Dedifferentiated amniotic fluid mesenchymal stem cell (primary cell): ENCODE measurements at regions not wholly inside any gene's neighbourhood (a gene's known extent, or its start where the extent isn't known, plus 50 kb on each side); places are given as distances from the start of the nearest gene placed in this dataset.
"Not testable (repeated sequence)": the region's sequence is repeated elsewhere in the genome, so short reads cannot be mapped to it uniquely, and the experiment has no call there.

Source experiments
- DNase-seq: peaks from one replicate; pipeline ENCODE4 v3.0.0-alpha.2; 2016; ENCODE audit errors: extremely low spot score

DNA sequence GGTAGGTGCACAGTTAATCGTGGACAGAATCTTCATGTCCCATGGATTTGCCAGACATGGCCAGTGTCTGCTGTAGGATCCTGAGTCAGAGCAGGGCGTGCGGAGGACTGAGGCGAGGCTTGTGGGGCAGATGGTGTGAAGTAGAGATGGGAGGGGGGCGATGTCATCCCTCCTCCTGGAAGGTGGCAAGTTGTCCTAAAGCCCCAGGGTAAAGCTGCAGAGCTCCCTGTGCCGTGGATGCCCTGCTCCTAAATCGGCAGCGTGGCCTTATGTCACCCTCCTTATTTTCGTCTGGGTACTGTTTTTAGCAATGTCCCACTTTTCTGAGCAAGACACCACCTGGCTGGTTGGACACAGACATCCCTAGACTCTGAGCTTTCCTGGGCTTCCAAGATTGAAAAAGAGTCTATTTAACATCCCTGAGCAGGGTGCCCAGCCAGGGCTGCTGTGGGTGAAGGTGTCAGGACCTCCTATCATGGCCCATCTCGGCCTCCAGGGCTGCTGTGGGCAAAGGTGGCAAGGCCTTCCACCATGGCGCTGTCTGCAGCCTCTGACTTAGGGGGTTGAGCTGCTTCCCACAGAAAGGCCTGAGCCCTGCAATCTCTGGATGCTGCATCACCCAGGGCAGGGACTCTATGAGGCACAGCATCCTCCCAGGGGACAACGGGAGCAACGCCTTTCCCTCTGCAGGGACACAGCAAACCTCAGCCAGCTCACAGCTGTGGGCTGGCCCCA lies 145.4 kb downstream of the TTLL2 start:
- no peak for DNase-seq

DNA sequence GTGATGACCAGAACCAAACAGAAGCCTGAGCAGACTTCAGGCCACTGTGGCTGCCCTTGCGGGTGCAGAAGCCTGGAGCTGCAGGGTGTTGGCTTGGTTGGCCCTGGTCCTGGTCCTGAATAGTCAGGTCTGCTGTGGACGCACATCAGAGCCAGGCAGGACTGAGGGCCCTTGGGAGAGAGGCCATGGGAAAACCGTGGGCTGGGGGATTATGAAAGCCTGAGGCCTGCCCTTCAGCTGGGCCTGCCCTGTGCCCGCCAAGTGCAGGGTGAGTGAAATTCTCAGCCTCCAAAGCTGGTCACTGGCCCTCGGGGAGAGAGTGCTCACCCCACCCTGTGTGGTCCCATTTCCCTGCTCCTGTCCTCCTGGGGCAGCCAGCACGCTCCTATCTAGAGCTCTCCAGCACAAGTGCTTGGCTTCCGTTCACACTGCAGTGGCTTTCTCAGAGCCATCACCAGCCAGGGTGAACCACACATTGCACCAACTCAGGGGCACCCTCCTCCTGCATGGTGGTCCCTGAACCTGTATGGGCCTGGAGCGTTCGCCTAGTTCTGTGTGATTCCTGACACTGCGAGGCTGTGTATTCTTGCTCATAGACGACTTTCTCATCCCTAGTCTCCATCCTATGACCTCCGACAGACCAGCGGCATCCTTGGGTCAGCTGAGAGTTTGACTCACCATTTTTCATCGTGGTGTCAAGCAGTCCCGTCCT lies 146.1 kb downstream of the TTLL2 start:
- no peak for DNase-seq

DNA sequence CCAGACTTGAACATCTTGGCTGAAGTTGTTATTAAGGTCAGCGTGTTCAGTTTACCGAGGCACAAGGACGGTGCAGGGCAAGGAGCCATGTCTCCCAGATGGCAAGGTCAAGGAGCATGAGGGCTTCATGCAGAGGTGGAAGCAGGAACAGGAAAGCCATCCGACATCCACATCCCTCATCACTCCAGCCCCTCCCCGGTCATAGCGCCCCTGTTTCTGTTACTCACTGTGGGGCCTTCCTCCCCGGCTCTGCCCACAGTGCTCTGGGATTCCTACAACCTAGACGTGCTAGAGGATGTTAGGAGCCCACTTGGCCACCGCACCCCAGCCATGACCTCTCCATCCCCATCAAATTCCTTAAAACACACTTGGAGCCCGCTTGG lies 146.7 kb downstream of the TTLL2 start:
- no peak for DNase-seq

DNA sequence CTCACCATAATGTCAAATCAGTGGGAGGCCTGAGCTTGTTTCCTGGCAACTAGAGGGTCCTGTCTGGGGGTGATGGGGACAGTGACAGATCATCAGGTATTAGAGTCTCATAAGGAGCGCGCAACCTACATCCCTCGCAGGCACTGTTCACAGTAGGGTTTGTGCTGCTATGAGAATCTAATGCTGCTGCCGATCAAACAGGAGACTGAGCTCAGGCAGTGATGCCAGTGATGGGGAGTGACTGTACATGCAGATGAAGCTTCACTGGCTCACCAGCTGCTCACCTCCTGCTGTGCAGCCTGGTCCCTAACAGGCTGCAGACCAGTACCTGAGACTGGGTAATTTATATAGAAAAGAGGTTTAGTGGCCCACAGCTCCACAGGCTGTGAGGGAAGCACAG lies 147.3 kb downstream of the TTLL2 start:
- DNase-seq, result no peak

DNA sequence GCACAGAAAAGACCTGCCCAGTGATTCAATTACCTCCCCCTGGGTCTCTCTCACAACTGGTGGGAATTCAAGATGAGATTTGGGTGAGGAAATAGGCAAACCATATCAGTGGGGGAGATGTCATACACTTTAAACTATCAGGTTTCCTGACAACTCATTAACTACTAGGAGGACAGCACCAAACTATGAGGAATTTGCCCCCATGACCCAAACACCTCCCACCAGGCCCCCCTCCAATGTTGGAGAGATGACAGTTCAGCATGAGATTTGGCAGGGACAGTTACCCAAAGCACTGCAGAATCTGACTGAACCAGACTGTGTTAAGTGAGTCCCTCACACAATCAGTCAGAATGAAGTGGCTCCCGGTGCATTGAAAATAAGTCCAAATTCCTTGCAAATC lies 148.0 kb downstream of the TTLL2 start:
- DNase-seq, result no peak

DNA sequence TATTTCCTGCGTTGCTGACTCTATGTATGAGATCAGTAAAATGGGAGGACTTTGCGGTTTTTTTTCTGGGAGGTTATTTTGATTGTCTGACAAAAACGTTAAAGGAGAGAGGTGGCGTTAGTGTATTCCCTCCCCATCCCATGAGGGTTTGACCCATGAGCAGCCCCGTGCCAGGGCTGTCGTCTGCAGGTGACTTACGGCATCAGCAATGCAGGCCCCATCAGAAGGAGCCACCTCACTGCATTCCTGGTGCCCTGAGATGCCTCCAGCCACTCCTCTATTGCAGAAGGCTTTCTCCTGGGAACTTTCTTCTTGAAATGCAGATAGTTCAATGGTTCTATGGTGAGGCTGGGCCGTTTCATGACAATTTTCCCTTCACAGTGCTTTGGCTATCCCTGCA lies 149.3 kb downstream of the TTLL2 start:
- DNase-seq, result no peak

DNA sequence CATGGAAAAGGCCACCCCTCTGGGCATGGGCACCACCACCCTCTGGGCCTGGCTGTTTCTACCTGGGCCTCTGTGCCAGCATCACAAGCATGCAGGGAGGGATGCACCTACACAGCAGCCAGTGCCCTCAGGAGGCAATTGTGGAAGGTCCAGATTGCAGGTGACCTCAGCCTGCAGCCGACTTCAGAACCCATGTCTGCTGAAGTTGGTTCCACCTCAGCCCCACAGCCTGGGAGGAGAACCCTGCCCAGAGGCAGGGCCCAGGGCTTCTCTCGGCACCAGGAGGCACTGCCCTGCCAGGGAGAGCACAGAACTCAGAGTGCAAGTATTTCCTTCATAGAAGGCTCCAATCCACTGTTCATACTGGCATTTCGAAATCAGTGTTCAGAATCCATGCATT lies 149.8 kb downstream of the TTLL2 start:
- DNase-seq, result no peak

DNA sequence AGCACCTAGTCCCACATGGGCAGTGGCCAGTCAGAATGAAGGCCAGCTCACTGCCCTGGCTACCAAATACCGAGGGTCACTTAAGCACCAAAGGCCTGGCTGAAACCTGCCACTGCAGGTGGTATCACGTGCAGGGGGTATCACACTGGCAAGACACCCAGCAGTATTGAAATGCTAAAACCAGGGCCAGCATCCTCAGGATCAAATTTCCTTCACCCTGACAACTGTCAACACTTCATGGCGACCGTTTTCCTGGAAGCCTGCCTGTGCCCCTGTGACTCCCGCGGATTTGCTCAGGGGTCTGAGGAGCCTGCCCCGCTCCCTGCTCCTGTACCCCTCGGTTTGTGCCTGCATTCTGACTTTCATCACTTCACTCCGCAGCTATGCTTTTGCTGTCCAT lies 151.1 kb downstream of the TTLL2 start:
- no peak for DNase-seq

DNA sequence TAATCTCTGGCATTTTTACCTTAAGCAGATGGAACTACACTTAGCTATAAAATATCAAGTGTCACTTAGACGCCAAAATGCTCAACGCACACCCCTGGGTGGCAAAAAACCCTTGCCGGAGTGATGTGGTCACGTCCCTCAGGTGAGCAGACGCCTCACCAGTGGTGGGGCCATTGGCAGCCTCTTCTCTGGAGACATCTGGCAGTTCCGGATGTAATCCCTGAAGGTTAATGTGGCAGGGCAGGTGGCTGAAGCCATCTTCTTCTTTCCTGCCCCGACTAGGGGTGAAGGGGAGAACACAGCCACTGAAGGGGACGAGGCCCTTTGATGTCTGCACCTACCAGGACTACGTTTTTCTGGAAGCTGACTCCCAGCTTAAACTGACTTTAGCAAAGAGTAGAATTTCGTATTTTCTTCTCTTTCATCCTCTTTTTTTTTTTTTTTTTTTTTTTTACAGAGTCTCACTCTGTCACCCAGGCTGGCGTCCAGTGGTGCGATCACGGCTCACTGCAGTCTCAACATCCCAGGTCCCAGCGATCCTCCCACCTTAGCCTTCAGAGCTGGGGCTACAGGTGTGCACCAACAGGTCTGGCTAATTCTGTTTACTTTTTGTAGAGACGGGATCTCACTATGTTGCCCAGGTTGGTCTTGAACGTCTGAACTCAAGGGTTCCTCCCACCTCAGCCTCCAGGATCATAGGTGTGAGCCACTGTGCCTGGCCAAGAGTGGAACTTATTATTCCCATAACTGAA lies 152.1 kb downstream of the TTLL2 start:
- no peak for DNase-seq

DNA sequence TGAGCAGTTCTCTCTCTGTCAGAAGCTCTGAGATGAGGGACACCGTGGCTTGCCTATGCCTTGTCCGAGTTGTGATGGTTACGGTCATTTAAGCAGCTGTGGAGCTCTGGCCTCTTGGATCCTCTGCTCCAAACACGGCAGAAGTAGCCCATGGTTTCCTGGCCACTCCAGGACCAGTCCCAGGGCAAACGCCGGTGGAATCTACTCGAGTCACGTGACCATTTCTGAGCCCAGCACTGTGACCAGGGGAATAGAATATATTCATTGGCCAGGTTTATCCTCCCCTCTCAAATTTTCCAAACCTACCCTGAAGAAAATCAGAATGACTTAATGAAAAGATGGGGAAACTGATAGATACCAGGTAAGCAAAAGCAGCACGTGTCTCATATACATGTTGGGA lies 152.8 kb downstream of the TTLL2 start:
- DNase-seq, result no peak

DNA sequence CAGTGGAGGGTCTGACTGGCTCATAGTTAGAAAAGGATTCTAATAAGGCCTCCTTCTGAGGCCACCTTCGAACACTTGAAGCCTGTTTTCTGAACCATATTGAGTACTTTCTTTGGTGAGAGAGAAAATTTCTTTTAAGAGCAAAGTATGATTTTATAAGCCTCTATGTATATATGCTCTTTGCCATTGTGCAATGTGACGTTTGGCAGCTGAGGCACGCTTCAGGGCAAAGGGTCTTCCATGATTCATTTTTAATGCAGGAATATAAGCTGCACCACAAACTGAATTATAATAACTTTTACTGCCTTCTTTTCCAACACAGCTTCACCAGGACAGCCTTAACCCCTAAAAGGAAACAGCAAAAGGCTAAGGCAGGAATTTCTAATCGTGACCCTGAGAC lies 154.4 kb downstream of the TTLL2 start:
- no peak for DNase-seq

DNA sequence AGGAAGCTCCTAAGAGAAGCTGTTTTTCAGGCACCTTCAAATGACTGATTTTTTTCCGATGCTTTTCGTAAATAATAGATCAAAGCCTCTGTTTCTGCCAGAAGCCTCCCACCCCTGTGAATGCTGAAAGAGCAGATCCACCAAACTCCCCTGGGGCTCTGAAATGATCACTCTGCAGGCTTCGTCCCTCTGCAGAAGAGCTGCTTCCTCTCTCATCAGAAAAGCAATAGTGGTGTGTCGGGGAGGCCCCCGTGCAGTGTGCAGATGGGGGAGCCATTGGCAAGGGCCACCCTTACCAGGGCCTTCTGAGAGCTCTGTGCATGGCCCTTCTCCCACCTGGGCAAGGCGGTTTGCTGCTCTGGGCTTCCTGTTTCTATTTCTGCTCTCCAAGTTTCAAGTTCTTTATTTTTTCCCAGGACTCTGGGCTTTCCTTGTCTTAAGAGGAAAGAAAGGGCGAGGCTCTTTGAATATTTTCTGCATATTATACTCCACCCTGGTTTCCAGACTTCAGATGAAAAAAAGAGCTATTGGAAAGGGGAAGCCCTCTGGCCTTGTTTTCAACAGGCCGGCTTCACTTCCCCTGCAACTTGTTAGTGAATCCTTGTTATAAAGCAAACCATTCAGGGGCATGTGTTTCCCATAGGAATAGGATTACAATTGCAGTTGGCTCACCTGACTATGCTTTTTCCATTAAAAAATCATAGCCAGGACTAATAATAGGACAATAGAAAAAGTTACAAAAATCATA lies 155.2 kb downstream of the TTLL2 start:
- DNase-seq, result no peak

DNA sequence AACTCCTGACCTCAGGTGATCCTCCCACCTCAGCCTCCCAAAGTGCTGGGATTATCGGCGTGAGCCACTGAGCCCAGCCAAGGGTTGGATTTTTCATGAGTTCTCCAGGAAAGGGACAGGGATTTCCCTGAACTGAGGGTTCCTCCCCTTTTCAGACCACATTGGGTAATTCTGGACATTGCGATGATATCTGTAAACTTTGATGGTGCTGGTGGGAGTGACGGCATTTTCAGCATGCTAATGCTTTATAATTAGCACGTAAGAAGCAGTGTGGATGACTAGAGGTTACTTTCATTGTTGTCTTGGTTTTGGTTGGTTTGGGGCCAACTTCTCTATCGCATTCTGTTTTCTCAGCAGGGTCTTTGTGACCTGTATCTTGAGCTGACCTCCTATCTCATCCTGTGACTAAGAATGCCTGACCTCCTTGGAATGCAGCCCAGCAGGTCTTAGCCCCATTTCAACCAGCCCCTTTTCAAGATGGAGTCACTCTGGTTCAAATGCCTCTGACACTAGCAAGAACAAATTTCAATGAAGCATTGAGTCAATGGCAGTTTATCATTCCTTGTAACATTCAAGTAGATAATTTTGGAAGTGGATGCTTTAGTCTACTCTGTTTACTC lies 156.5 kb downstream of the TTLL2 start:
- no peak for DNase-seq

DNA sequence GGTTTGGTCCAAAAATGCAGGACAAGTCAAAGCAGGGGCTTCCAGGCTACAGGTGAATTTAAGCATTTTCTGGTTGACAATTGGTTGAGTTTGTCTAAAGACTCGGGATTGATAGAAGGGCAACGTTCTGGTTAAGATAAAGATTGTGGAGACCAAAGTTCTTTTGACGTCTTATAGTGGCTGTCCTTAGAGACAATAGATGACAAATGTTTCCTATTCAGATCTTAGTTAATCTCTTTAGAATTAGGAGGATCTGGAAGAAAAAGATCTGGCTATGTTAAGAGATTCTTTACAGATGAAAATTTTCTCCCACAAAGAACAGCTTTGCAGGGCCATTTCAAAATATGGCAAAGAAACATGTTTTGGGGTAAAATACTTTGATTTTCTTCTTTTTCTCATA lies 157.9 kb downstream of the TTLL2 start:
- DNase-seq, result not testable (repeated sequence)

DNA sequence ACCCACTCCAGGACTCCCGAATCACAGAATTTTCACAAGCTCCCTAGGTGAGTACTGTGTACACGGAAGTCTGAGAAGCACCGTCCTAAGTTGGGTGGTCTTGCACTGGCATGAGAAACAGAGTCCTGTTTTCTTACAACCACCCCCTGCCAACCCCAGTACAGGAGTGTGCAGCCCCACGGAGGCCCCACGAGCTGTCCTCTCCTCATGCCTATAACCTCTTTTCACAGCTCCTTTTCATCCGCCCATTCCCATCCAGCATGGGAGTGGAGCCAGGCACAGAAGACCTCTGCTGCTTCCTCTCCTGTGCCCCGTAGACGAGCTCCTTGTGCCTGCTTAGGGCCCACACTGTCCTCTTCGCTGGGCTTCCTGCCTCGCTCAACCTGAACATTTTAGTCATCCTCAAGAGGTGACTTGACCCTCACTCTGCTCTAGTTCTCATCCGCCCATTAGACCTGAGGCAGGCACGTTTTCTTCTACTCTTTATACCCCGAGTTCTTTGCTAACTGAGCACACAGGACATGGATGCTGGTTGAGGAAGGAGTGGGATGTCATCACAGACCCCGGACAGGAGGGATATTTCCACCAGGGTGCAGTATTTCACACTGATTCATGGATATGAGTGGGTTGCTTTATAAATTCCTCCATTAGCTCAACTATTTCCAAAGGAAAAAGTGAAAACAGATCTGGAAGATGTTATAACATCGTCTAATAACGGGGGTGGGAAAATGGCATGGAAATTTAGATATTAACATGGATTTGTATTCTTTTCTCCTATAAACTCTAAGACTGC lies 160.5 kb downstream of the TTLL2 start:
- DNase-seq, result no peak

DNA sequence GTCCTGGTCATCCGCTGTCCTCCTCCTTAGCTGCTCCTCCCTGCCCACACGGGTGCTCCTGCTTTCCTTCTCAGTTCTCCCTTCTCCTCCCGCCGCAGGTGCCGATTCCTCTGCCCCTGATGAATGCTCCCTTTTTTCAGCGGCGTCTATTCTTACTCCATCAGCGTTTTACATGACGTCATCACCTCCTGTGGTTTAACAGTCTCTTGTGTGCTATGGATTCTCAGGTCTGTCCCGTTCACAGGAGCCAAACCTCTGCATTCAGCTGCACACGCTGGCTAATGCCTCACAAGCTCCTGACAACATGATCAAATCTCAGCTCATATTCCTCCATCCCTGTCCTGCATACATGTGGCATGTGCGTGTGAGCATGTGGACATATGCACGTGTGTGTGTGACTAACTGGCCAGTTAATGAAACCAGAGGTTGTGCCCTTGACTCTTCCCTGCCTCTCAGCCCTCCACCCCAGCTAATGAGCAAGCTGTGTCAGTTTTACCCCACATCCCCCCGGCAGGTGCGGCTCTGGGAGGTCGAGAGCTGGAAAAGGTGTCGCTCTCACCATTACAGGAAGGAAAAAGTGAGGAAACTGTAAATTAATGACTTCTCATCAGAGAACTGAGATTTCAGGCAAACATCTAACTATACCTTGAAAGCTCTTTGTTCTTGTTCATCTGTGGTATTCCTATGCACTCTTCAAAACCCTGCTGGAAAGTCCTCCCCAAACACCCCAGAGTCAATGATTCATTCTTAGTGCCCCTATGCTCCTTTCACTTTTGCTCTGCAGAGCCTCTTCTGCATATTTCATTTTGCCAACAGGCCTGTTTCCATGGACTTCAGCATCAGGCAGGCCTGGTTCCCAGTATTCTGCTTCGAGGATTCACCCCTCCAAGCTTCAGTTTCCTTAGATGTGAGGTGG lies 163.1 kb downstream of the TTLL2 start:
- DNase-seq, result no peak

DNA sequence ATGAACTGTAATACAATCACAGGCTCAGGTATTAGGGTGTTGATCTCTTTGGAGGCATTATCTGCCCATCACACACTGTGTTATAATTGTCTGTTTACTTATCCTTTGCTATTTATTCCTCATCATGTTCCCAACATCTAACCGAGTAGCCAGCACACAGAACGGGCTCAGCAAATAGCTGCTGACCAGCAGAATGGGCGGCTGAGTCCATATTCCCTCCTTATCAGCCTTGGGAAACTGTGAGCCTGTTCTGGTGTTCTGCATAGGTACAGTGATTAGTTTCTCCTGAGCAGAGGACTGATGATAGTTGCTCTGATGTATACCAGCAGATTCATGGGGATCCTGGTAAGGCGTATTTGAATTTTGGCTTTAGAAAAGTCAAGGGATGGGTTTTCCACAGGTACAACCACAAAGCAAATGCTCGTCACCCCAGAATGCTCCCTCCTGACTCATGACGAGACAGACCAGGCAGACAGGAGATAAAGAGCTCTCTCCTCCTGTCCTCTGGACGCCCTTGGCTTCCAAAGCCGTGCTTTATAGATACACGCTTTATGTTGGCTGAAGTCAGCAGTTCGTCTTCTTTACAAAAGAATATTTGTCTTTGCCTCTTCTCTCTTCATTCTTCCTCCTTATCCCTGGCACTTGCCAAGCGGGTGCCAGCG lies 166.7 kb downstream of the TTLL2 start:
- DNase-seq, result no peak

DNA sequence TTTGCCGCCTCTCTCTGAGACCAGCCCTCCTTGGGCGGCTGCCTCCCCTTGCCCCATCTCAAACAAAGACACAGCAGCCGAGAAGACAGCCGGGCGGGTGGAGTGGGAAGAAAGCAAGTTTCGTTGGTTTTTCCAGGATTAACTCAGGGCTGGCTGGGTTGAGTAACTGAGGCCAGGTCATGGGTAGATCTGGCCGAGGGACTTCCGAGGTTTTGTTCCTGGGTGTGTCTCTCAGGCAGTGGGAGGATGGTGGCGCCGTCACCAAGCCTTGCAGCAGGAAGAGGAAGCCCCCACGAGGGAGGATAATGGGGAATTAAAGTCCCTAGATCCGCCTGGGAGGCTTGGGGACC lies 167.2 kb downstream of the TTLL2 start:
- no peak for DNase-seq

DNA sequence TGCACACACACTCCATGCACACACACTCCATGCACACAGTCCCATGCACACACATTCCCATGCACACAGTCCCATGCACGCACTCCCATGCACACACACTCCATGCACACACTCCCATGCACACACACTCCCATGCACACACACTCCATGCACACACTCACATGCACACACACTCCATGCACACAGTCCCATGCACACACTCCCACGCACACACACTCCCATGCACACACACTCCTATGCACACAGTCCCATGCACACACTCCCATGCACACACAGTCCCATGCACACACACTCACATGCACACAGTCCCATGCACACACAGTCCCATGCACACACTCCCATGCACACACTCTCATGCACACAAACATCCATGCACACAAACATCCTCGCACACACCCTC lies 168.4 kb downstream of the TTLL2 start:
- DNase-seq, result no peak
